Activated T-cell treated with anti-CD3 and anti-CD28 coated beads, Interleukin-2, amount 50 U/mL, for 4 hours (primary cell): ENCODE measurements at regions not wholly inside any gene's neighbourhood (a gene's known extent, or its start where the extent isn't known, plus 50 kb on each side); places are given as distances from the start of the nearest gene placed in this dataset.
"Not testable (repeated sequence)": the region's sequence is repeated elsewhere in the genome, so short reads cannot be mapped to it uniquely, and the experiment has no call there.

Experiments
- ATAC-seq, 2 donors: fragments of 200-7000 bp; cut with Tn5 transposase; one replicate each; pipeline ENCODE4 v1.10.0; 2021
- DNase-seq: peaks from one replicate; pipeline ENCODE4 v3.0.0-alpha.2; 2020
- H3K27me3 Mint-ChIP-seq: one replicate; pipeline ENCODE4 v1.8.0; 2021; ENCODE audit warnings: low read depth, mixed read lengths
- H3K36me3 Mint-ChIP-seq: one replicate; pipeline ENCODE4 v1.8.0; 2022; ENCODE audit warnings: mixed read lengths; ENCODE audit not compliant: insufficient read depth
- H3K4me1 Mint-ChIP-seq: one replicate; pipeline ENCODE4 v1.8.0; 2021; ENCODE audit warnings: low read depth, mixed read lengths
- H3K4me3 Mint-ChIP-seq: one replicate; pipeline ENCODE4 v1.8.0; 2021; ENCODE audit warnings: mild to moderate bottlenecking, moderate library complexity, mixed read lengths
- H3K9me3 Mint-ChIP-seq: one replicate; pipeline ENCODE4 v1.8.0; 2021; ENCODE audit warnings: mixed read lengths

DNA sequence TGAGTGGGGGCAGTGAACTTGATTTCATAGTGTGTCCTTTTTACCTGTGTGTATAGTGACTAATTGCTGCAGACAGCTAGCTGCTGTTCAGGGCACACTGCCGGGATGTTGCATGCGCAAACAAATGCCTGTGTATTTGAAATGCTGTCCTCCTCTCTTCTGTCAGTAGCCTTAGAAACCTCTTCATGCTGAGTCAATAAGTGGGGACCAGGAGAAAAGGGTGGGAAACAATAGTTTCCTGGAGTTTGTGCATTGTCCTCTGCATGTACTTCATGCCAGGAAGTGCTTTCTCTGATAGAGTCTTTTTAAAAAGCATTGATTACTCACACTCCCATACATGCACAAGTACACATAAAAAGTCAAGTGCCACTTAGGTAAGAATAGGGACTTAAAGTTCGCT is 1183.7 kb upstream of the CELF2 start:
- H3K36me3 Mint-ChIP-seq, result no peaks in the 10 kb centered on the region
- H3K4me1 Mint-ChIP-seq, result no peaks in the 10 kb centered on the region
- ATAC-seq (no peak), DNase-seq (no peak)
- no peak overlapping the region for H3K4me3 Mint-ChIP-seq
- peaks cover 3% of the 10 kb centered on the region for H3K27me3 Mint-ChIP-seq
- peaks cover under 1% of the 10 kb centered on the region for H3K9me3 Mint-ChIP-seq

DNA sequence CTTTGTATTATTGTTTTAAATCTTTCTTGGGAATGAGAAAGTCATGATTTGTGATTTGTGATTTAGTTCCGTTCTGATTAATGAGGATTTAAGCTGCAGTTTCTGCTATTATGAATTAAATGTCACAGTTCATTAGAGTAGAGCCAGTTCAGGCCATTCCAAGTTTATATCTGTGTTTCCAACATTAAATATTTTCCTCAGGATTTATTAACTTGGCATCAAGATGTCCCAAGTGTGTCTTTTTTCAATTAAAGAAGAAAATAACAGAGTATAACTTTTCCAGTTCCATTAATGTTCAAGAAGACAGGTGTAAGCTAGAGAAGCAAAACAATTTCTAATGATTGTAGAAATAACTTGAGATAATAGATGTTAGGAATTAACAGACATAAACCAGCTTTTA is 1183.2 kb upstream of the CELF2 start:
- H3K9me3 Mint-ChIP-seq, result peaks cover 4% of the 10 kb centered on the region
- H3K4me3 Mint-ChIP-seq, result no peak overlapping the region
- ATAC-seq (no peak), DNase-seq (no peak)
- H3K4me1 Mint-ChIP-seq, result no peaks in the 10 kb centered on the region
- H3K27me3 Mint-ChIP-seq, result peaks cover 3% of the 10 kb centered on the region
- H3K36me3 Mint-ChIP-seq, result no peaks in the 10 kb centered on the region

DNA sequence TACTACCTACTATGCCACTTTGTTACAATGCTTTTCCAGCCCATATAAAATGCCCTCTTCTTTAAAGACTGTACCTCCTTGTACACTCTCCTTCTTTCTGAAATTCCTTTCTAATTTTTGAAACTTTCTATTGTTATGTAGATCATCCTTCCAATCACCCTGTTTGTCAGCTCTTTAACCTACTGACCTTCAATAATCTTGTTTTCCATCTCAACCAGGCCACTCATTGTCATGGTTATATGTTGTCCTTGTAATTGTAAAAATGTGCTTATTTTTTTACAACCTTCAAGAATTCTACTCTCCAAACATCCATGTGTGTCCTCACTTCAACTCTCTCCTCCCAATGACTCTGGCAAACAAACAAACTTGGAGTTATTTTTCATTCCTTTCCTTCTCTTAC is 1172.6 kb upstream of the CELF2 start:
- Mint-ChIP-seq H3K27me3 (no peaks in the 10 kb centered on the region), H3K9me3 (peaks cover 23% of the 10 kb centered on the region), H3K4me3 (no peak overlapping the region), H3K36me3 (no peaks in the 10 kb centered on the region), H3K4me1 (no peaks in the 10 kb centered on the region)
- no peak for DNase-seq
- ATAC-seq, result no peak

DNA sequence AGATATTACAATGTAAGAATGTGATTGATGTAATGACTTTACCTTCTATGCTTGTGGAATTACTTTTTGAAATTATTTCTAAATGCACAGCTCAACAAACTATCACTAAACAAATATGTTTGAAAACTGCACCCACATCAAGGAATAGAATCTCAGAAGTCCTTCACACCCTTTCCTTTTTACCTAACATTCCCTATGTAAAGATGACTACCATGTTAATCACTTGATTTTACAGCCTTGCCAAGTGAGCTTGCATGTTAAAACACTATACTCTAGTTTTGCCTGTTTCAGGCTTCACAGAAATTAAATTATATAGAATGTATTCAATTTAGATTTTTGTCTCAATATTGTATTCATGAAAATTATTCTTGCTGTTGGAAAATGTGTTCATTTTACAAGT is 1169.4 kb upstream of the CELF2 start:
- no peak for ATAC-seq
- no peak for DNase-seq
- Mint-ChIP-seq H3K27me3 (no peaks in the 10 kb centered on the region), H3K4me1 (no peaks in the 10 kb centered on the region), H3K9me3 (peaks cover 42% of the 10 kb centered on the region), H3K36me3 (no peaks in the 10 kb centered on the region), H3K4me3 (no peak overlapping the region)

DNA sequence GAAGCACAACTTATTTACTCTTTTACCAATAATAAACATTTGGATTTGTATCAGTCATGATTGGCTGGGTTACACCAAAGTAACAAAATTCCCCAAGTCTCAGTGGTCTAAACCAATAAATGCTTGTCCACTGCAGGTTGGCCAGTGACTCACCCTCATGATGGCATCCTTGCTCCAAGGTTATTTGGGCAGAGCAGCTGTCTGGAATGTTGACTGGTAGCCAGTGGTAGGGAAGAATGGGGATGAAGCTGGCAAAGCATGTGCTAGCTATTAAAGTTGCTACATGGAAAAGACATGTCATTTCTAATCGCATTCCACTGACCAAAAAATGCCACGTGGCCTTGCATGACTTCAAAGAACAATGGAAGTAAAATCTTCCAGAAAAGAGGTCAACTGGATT is 1168.7 kb upstream of the CELF2 start:
- no peaks in the 10 kb centered on the region for H3K4me1 Mint-ChIP-seq
- ATAC-seq (no peak), DNase-seq (no peak)
- H3K36me3 Mint-ChIP-seq, result no peaks in the 10 kb centered on the region
- peaks cover 41% of the 10 kb centered on the region for H3K9me3 Mint-ChIP-seq
- no peak overlapping the region for H3K4me3 Mint-ChIP-seq
- H3K27me3 Mint-ChIP-seq, result no peaks in the 10 kb centered on the region

DNA sequence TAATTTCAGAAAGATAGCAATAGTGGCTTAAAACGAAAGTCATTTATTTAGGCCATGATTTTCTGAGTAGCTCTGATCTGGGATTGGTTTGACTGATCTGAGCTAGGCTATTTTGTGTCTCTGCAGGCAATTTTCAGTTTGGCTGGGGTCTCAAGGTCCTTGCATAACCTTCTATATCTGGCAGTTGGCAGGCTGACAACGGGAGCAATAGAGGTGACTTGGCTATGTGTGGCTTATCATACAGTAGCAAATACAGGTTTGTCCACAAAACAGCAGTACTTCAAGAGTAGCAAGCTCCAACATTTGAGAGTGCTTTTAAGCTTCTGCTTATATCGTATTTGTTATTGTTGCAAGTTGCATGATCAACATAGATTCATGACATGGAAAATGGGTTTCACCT is 1167.3 kb upstream of the CELF2 start:
- DNase-seq (no peak), ATAC-seq (no peak)
- Mint-ChIP-seq H3K36me3 (no peaks in the 10 kb centered on the region), H3K4me1 (no peaks in the 10 kb centered on the region), H3K9me3 (peaks cover 27% of the 10 kb centered on the region), H3K4me3 (no peak overlapping the region), H3K27me3 (no peaks in the 10 kb centered on the region)

DNA sequence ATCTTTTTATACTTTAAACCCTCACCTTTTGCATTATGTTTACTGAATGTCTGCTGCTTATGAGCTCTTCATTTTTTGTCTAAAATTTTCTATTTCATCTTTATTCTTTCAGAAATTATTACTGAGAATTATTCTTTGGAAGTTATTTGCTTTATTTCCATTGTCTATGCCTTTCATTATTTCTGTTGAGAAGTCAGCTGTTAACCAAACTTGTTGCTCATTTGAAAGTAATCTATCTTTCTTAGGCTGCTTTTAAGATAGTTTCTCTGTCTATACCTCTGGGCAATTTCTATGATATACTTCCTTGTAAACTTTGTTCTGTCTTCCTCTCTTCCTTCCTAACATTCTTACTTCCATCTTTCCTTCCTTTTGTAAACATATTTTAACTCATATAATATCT is 1165.9 kb upstream of the CELF2 start:
- Mint-ChIP-seq H3K36me3 (no peaks in the 10 kb centered on the region), H3K27me3 (no peaks in the 10 kb centered on the region), H3K9me3 (peaks cover 22% of the 10 kb centered on the region), H3K4me3 (no peak overlapping the region), H3K4me1 (no peaks in the 10 kb centered on the region)
- DNase-seq (no peak), ATAC-seq (no peak)

DNA sequence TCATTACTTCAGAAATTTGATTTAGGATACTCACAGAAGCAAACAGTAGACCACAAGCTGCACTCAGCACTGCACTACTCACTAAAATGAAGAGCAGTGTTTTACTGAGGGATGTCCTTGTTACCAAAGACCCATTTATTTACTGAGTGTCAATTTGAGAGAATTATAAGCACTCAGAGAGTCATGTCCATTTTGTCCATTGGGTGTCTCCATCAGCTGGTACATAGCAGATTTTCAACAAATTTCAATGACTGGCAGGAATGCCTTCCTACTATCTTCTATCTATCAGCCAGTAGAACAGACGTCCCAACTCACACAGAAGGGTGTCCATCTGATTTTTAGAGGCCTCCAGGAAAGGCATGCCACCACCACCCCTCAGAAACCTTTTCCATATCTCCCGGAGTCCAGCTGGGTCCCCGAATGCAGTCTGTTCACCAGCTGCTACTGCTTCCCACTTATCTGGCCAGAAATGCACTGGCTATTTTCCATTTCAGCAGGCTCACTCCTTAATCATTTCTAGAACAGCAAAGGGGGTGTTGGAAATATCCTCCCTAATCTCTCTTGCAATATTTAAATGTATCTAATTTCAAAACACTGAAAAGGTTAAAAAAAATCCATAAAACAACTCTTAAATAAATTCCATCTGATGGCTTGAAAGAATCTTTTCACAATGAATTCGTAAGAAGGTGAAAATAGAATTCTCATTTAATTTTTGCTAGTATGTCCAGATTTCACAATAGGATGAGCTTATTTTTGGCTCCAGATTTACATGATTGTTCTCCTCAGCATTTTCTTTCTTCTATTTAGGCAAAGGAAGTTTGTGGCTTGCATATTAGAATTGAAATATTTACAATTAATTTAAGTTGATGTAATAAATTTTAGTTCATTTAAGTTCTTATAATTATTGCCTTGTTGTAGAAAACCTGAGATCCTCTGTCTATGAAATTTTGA is 1164.0 kb upstream of the CELF2 start:
- DNase-seq, result no peak

DNA sequence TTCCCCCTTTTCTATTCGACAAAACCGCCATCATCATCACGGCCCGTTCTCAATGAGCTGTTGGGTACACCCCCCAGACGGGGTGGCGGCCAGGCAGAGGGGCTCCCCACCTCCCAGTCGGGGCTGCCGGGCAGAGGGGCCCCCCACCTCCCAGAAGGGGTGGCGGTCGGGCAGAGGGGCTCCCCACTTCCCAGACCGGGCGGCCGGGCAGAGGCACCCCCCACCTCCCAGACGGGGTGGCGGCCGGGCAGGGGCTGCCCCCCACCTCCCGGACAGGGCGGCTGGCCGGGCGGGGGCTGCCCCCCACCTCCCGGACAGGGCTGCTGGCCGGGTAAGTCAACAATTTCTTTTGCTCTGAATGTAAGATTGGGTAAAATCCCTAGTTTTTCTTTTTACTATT is 1162.2 kb upstream of the CELF2 start:
- H3K4me3 Mint-ChIP-seq, ATAC-seq, H3K36me3 Mint-ChIP-seq, DNase-seq, H3K27me3 Mint-ChIP-seq, H3K4me1 Mint-ChIP-seq: not testable (repeated sequence)
- H3K9me3 Mint-ChIP-seq, result peaks cover 22% of the 10 kb centered on the region

More for the DNA sequence above, 1164.0 kb upstream of the CELF2 start:
- Mint-ChIP-seq H3K4me1 (no peaks in the 10 kb centered on the region), H3K27me3 (no peaks in the 10 kb centered on the region), H3K36me3 (no peaks in the 10 kb centered on the region), H3K9me3 (peaks cover 22% of the 10 kb centered on the region), H3K4me3 (no peak overlapping the region)
- ATAC-seq, result no peak

DNA sequence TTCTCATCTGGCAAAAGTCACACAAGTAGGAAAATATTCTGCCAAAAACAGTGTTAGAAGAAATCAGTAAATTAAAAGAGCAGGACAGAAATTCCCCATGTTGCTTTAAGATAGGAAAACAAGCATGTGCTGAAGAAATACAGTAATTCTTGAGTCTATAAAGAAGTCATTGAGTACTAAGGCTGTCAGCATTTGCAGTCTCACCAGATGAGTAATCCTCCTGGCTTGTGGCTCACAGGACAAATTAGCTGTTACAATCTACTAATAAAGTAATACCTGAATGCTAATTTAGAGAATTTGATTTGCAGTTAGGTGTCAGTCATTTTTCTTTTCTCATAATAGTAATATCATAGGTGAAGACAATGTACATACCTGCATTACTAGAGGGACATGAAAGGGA is 1158.9 kb upstream of the CELF2 start:
- H3K4me1 Mint-ChIP-seq, result no peaks in the 10 kb centered on the region
- peaks cover 2% of the 10 kb centered on the region for H3K27me3 Mint-ChIP-seq
- no peak for ATAC-seq
- H3K4me3 Mint-ChIP-seq, result no peak overlapping the region
- no peak for DNase-seq
- H3K9me3 Mint-ChIP-seq, result peaks cover 3% of the 10 kb centered on the region
- H3K36me3 Mint-ChIP-seq, result no peaks in the 10 kb centered on the region

DNA sequence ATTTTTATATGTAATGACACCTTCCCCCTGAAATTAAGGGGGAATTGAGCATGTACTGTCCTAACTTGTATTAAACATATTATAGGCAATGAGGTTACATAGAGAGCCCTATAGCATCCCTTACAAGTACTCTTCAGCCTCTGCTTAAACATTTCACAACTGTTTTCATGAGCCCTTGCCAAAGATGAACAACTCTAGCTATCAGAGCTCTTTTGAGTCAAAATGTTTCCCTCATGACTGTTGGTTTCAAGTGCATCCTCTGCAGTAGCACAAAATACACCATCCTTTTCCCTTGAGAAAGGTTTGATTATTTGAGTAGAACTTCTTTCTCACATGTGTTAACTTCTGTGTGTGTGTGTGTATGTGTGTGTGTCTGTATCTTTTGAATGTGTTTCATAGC is 1157.6 kb upstream of the CELF2 start:
- Mint-ChIP-seq H3K9me3 (peaks cover 3% of the 10 kb centered on the region), H3K36me3 (no peaks in the 10 kb centered on the region), H3K4me3 (no peak overlapping the region), H3K27me3 (peaks cover 2% of the 10 kb centered on the region), H3K4me1 (no peaks in the 10 kb centered on the region)
- no peak for DNase-seq
- no peak for ATAC-seq

DNA sequence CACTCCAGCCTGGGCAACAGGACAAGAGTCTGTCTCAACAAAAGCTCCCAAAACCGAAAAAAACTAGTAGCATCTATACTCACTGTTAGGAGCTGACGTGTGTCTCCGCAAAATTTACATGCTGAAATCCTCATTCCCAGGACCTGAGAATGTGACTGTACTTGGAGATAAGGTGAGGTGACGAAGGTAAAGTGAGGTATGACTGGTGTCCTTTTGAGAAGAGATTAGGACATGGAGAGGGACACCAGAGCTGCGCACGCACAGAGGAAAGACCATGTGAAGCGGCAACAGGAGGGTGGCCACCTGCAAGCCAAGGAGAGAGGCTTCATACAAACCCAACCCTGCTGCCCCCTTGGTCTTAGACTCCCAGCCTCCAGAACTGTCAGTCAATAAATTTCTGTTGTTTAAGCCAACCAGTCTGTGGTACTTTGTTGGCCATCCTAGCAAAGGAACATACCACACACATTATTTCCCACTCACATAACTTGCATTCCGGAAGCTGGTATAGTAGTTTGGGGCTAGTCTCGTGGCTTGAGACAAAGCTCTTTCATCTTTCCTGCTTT is 1154.0 kb upstream of the CELF2 start:
- no peak for ATAC-seq
- Mint-ChIP-seq H3K36me3 (no peaks in the 10 kb centered on the region), H3K4me3 (no peak overlapping the region), H3K27me3 (peaks cover 2% of the 10 kb centered on the region), H3K4me1 (no peaks in the 10 kb centered on the region), H3K9me3 (no peaks in the 10 kb centered on the region)
- no peak for DNase-seq

DNA sequence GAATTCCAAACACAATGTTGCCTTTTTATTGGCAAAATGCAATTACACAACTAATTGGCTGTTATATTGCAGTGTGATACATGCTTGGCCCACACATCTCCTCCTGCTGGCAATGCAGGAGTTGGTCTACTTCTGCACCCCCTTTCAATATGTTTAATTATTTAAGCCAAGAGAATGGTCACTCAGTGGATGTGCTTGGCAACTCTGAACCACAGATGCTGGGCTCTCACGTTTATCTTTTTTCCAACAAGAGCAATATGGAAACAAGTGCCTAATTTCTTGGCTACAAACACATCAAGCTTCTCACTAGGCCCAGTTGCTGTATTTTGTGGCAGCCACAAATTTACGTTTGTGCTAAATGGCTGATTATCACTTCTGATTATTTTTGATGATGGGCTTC is 1149.2 kb upstream of the CELF2 start:
- H3K4me1 Mint-ChIP-seq, result no peaks in the 10 kb centered on the region
- ATAC-seq (no peak), DNase-seq (no peak)
- H3K4me3 Mint-ChIP-seq, result no peak overlapping the region
- peaks cover 3% of the 10 kb centered on the region for H3K27me3 Mint-ChIP-seq
- H3K9me3 Mint-ChIP-seq, result no peaks in the 10 kb centered on the region
- H3K36me3 Mint-ChIP-seq, result no peaks in the 10 kb centered on the region

DNA sequence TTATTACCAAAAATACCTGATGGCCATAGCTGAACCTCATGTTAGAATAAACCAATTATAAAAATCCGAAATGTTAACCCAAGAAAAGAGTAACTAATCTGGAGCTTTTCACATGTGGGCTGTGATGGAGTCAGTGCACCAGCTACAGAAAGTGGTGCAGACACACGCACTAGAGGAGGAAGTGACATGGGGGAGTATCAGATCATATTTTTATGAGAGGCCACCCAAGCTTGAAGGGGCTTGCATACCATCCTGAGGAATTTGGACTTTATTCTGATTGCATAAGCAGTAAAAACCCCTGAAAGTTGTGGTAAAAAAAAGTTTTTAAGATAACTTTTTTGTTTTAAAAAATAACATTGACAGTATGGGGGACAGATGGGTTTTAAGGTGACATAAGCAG is 1148.5 kb upstream of the CELF2 start:
- Mint-ChIP-seq H3K4me1 (no peaks in the 10 kb centered on the region), H3K9me3 (no peaks in the 10 kb centered on the region), H3K36me3 (no peaks in the 10 kb centered on the region), H3K27me3 (peaks cover 3% of the 10 kb centered on the region), H3K4me3 (no peak overlapping the region)
- no peak for ATAC-seq
- DNase-seq, result no peak

DNA sequence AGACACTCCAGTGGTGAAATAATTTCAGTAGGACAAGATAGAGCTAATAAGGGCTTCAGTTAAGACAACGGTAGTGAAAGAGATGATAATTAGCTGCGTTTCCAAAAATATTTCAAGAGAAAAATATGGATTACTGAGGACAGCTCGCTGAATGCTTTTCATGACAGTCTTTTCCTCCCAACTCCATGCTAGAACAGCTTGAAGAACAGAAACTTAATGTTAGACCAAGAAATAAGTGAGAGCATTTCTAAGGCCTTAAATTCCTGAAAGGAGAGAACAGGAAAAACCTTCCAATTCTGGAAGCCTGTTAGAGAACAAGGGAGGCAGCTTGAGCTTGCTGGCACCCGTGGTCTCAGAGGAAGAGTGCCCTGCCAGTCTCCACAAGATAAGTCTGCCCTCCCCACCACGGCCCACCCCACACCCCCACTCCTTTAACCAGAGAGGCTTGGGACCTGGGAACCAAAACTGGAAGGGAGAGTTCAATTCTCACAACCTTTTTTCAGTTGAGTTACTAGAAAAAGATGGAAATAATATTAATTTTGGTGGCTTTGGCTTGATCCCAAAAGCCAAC is 1148.0 kb upstream of the CELF2 start:
- DNase-seq (no peak), ATAC-seq (no peak)
- H3K36me3 Mint-ChIP-seq, result no peaks in the 10 kb centered on the region
- no peaks in the 10 kb centered on the region for H3K9me3 Mint-ChIP-seq
- no peaks in the 10 kb centered on the region for H3K4me1 Mint-ChIP-seq
- H3K27me3 Mint-ChIP-seq, result peaks cover 3% of the 10 kb centered on the region
- no peak overlapping the region for H3K4me3 Mint-ChIP-seq
